ENCODE measurements at regions not wholly inside any gene's neighbourhood (a gene's known extent, or its start where the extent isn't known, plus 50 kb on each side); places are given as distances from the start of the nearest gene placed in this dataset.

DNA sequence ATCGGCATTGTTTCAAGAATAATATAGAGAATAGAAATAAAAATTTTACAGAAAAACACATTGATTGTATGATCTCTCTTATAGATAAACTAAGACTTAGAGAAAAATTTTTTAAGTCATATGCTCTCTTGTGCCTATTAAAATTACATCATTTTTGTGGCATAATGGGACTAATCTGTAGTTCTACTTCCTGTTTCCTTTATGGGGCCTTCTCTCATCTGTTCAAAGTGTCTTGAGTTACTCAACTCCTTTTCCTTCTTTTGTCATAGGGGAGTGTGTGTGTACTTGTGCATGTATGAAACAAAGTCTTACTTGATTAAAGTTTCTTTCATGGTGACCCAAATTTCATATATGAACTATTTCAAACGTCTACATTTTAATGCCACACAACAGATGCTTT is 1448.9 kb upstream of the TENM3 start:
- no peaks in the 10 kb centered on the region for H3K27me3 ChIP-seq
- no peak for DNase-seq
- no peak overlapping the region for H3K27ac ChIP-seq
- H3K4me1 ChIP-seq: no peaks in the 10 kb centered on the region
- intact Hi-C loops (cut with DNase I; ENCODE audit: low total_unique reads) (no loop called here), in situ Hi-C loops (cut with MboI; ENCODE audit: low sequenced_read_pairs in 4 of 4) (no loop called here)
- H3K9me3 ChIP-seq: no peaks in the 10 kb centered on the region
- no peaks in the 10 kb centered on the region for H3K36me3 ChIP-seq
- no peak overlapping the region for H3K4me3 ChIP-seq
- TF ChIP-seq, protein P1, sequence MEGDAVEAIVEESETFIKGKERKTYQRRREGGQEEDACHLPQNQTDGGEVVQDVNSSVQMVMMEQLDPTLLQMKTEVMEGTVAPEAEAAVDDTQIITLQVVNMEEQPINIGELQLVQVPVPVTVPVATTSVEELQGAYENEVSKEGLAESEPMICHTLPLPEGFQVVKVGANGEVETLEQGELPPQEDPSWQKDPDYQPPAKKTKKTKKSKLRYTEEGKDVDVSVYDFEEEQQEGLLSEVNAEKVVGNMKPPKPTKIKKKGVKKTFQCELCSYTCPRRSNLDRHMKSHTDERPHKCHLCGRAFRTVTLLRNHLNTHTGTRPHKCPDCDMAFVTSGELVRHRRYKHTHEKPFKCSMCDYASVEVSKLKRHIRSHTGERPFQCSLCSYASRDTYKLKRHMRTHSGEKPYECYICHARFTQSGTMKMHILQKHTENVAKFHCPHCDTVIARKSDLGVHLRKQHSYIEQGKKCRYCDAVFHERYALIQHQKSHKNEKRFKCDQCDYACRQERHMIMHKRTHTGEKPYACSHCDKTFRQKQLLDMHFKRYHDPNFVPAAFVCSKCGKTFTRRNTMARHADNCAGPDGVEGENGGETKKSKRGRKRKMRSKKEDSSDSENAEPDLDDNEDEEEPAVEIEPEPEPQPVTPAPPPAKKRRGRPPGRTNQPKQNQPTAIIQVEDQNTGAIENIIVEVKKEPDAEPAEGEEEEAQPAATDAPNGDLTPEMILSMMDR (IDR thresholded peaks at IDR 0.05 in 4 of 5, conservative IDR thresholded peaks at IDR 0.05 in 1 of 5): no peak
- no peak for TF ChIP-seq POLR2A (IDR thresholded peaks at IDR 0.05)
- no peak for ATAC-seq

DNA sequence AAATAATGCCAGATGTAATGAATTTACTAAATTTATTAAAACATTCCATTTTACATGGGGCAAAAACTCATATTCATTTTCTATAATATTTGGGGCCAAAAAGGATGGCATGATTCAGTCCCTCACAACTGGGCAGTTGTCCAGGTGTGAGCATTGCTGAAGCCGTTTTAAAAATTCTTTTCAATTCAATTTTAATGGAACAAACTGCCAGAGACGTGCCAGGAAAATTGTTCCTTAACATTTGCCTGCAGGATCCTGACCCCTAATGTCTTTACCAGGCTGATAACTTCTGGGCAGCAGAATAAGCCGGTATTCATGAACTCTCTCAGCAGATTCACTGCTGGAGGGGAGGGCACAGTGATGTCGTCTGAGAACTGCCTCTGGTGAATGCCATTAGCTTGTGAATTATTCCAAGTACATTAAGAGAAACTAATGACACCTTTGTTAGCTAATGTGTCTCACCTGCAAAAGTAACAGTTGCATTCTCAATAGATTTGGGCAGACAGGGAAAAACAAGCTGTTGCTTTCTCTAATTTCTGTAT is 1445.1 kb upstream of the TENM3 start:
- intact Hi-C loops (cut with DNase I; ENCODE audit: low total_unique reads): no loop called here
- H3K9me3 ChIP-seq: no peaks in the 10 kb centered on the region
- no peaks in the 10 kb centered on the region for H3K27me3 ChIP-seq
- in situ Hi-C loops (cut with MboI; ENCODE audit: low sequenced_read_pairs in 4 of 4): no loop called here
- TF ChIP-seq POLR2A (IDR thresholded peaks at IDR 0.05): no peak
- TF ChIP-seq, protein P1 (IDR thresholded peaks at IDR 0.05 in 4 of 5, conservative IDR thresholded peaks at IDR 0.05 in 1 of 5): no peak
- no peak overlapping the region for H3K4me3 ChIP-seq
- no peak for DNase-seq
- H3K4me1 ChIP-seq: no peaks in the 10 kb centered on the region
- no peak overlapping the region for H3K27ac ChIP-seq
- ATAC-seq: no peak
- H3K36me3 ChIP-seq: no peaks in the 10 kb centered on the region

DNA sequence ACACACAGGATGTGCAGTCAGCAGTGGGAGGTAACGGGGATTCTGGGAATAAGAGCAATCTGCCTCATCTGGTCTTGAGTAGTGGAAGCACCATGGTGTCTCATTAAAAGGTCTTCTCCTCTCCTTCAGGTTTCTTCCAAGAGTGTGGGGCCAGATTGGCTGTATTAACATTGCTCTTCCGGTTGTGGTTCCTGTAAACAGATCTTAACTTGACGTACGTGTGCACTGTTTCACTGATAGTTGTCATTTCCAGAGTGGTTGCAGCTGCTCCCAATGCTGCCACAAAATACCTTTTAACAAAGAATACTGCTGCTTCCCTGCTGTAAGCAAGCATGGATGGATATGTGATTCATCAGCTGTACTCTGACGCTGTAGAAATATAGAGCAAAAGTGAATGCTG is 1443.4 kb upstream of the TENM3 start:
- TF ChIP-seq POLR2A (IDR thresholded peaks at IDR 0.05): no peak
- TF ChIP-seq, protein P1 (IDR thresholded peaks at IDR 0.05 in 4 of 5, conservative IDR thresholded peaks at IDR 0.05 in 1 of 5): no peak
- ATAC-seq (no peak), DNase-seq (no peak)
- intact Hi-C loops (cut with DNase I; ENCODE audit: low total_unique reads) (no loop called here), in situ Hi-C loops (cut with MboI; ENCODE audit: low sequenced_read_pairs in 4 of 4) (no loop called here)
- Histone ChIP-seq H3K27me3 (no peaks in the 10 kb centered on the region), H3K9me3 (no peaks in the 10 kb centered on the region), H3K4me1 (no peaks in the 10 kb centered on the region), H3K27ac (no peak overlapping the region), H3K4me3 (no peak overlapping the region), H3K36me3 (no peaks in the 10 kb centered on the region)

DNA sequence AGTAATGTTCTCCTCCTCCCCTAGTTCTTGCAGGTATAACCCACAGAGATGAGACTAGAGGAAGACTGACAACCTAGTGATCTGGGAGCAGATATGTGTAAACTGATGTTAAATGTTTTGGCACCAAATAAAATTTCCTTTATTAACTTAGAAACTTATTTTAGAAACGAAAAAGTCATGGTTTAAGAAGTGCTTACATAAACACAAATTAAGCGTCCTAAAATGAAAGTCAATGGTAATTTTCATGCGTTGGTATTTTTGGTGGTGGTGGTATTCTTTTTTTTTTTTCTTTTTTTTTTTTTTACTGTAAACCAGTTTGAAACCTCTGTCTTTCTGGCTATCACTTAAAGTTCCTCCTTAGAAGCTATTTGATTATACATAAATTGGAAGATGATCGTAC is 1438.1 kb upstream of the TENM3 start:
- H3K27ac ChIP-seq: no peak overlapping the region
- TF ChIP-seq, protein P1 (IDR thresholded peaks at IDR 0.05 in 4 of 5, conservative IDR thresholded peaks at IDR 0.05 in 1 of 5): no peak
- no peak for TF ChIP-seq POLR2A (IDR thresholded peaks at IDR 0.05)

DNA sequence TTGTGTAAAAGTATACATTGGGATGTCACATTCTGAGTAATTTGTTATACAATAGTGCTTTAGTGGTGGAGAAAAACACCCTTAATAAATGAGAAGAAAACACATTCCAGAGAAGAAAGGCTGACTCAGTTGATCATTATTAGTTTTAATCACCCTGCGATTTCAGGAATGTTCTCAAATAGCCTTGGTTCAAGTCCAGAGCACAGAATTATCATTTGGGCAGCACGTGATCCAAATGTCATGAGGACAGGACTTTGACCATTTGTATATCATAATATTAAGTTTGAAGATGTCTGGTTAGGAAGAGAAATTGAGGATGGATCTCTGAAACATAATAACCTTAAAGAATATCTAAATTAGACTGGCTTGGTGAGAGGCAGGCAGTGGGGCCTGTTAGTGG is 1434.3 kb upstream of the TENM3 start:
- intact Hi-C loops (cut with DNase I; ENCODE audit: low total_unique reads) (no loop called here), in situ Hi-C loops (cut with MboI; ENCODE audit: low sequenced_read_pairs in 4 of 4) (no loop called here)
- H3K27me3 ChIP-seq: no peaks in the 10 kb centered on the region
- DNase-seq (no peak), ATAC-seq (no peak)
- H3K27ac ChIP-seq: no peak overlapping the region
- H3K9me3 ChIP-seq: no peaks in the 10 kb centered on the region
- TF ChIP-seq POLR2A (IDR thresholded peaks at IDR 0.05): no peak
- TF ChIP-seq, protein P1 (IDR thresholded peaks at IDR 0.05 in 4 of 5, conservative IDR thresholded peaks at IDR 0.05 in 1 of 5): no peak
- no peak overlapping the region for H3K4me3 ChIP-seq
- H3K36me3 ChIP-seq: no peaks in the 10 kb centered on the region
- H3K4me1 ChIP-seq: no peaks in the 10 kb centered on the region

More for the DNA sequence above, 1438.1 kb upstream of the TENM3 start:
- in situ Hi-C loops (cut with MboI; ENCODE audit: low sequenced_read_pairs in 4 of 4) (no loop called here), intact Hi-C loops (cut with DNase I; ENCODE audit: low total_unique reads) (no loop called here)
- Histone ChIP-seq H3K4me1 (no peaks in the 10 kb centered on the region), H3K9me3 (no peaks in the 10 kb centered on the region), H3K4me3 (no peak overlapping the region), H3K27me3 (no peaks in the 10 kb centered on the region), H3K36me3 (no peaks in the 10 kb centered on the region)
- ATAC-seq (no peak), DNase-seq (no peak)

Data from gastrocnemius medialis (tissue), 4 donors.